C4-2B (cell line): ENCODE measurements at regions not wholly inside any gene's neighbourhood (a gene's known extent, or its start where the extent isn't known, plus 50 kb on each side); places are given as distances from the start of the nearest gene placed in this dataset.

Experiments
- ZFX ChIP-seq: fragments of 450-650 bp; IDR thresholded peaks from 2 replicates; pipeline ENCODE4 v1.6.1; 2017
- TF ChIP-seq, protein P1 (sequence below): fragments of 450-650 bp; conservative IDR thresholded peaks from 2 replicates; pipeline ENCODE4 v1.5.1; 2017; ENCODE audit warnings: mild to moderate bottlenecking

DNA sequence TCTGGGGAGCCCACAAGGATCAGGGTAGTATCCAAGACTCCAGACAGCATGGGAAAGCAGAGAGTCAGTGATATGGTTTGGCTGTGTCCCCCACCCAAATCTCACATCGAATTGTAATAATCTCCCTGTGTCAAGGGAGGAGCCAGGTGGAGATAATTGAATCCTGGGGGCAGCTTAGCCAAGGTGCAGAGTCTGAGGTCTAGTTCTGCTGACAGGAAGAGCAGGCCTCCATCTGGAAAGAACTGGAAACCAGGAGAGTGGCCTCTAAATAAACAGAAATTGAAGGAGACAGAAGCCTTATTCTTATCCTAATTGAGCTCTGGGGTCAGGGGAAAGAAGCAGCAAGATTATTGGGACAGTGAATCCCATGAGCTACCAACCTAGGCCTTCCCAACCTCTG is 146.7 kb upstream of the NRP1 start:
- TF ChIP-seq, protein P1, sequence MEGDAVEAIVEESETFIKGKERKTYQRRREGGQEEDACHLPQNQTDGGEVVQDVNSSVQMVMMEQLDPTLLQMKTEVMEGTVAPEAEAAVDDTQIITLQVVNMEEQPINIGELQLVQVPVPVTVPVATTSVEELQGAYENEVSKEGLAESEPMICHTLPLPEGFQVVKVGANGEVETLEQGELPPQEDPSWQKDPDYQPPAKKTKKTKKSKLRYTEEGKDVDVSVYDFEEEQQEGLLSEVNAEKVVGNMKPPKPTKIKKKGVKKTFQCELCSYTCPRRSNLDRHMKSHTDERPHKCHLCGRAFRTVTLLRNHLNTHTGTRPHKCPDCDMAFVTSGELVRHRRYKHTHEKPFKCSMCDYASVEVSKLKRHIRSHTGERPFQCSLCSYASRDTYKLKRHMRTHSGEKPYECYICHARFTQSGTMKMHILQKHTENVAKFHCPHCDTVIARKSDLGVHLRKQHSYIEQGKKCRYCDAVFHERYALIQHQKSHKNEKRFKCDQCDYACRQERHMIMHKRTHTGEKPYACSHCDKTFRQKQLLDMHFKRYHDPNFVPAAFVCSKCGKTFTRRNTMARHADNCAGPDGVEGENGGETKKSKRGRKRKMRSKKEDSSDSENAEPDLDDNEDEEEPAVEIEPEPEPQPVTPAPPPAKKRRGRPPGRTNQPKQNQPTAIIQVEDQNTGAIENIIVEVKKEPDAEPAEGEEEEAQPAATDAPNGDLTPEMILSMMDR: no peak
- TF ChIP-seq ZFX: no peak
